Mammary epithelial cell (primary cell): ENCODE measurements at regions not wholly inside any gene's neighbourhood (a gene's known extent, or its start where the extent isn't known, plus 50 kb on each side); places are given as distances from the start of the nearest gene placed in this dataset.

Experiments used
- EZH2 ChIP-seq: IDR thresholded peaks from 2 replicates; pipeline ENCODE4 v1.6.1; 2012; ENCODE audit warnings: low read length, inconsistent platforms, borderline replicate concordance
- TF ChIP-seq, protein P1 (sequence below), 2 donors: IDR thresholded peaks in 1 of 2; conservative IDR thresholded peaks in 1 of 2; 2 replicates each; pipeline ENCODE4 v1.5.1; 2011 to 2012; ENCODE audit warnings: inconsistent platforms in 2 of 2, low read length in 2 of 2, mild to moderate bottlenecking in 2 of 2, control low read depth in 1 of 2, low read depth in 1 of 2; ENCODE audit not compliant: insufficient read depth in 1 of 2; ENCODE audit errors: extremely low read depth in 1 of 2

DNA sequence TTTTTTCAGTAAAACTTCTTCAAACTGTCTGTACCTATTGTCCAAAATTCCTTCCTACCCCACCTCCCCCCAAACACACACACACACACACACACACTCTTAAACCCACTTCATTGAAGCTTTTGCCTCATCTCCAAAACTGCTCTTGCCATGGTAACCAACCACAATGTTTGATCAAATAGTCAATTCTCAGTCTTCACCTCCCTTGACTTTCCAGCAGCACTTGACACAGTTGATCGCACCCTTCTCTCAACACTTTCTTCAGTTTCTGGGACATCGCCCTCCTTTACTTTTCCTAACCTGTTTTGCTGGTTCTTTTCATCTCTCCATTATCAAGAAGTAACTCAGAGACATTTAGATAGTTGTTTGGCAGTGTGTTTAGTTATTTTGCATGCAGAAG is 71.5 kb upstream of the COL21A1 start:
- TF ChIP-seq, protein P1, sequence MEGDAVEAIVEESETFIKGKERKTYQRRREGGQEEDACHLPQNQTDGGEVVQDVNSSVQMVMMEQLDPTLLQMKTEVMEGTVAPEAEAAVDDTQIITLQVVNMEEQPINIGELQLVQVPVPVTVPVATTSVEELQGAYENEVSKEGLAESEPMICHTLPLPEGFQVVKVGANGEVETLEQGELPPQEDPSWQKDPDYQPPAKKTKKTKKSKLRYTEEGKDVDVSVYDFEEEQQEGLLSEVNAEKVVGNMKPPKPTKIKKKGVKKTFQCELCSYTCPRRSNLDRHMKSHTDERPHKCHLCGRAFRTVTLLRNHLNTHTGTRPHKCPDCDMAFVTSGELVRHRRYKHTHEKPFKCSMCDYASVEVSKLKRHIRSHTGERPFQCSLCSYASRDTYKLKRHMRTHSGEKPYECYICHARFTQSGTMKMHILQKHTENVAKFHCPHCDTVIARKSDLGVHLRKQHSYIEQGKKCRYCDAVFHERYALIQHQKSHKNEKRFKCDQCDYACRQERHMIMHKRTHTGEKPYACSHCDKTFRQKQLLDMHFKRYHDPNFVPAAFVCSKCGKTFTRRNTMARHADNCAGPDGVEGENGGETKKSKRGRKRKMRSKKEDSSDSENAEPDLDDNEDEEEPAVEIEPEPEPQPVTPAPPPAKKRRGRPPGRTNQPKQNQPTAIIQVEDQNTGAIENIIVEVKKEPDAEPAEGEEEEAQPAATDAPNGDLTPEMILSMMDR (conservative IDR thresholded peaks at IDR 0.05 in 1 of 2, IDR thresholded peaks at IDR 0.05 in 1 of 2; ENCODE audit: extremely low read depth in 1 of 2, insufficient read depth in 1 of 2, low read depth in 1 of 2, low read length in 2 of 2) = no peak
- no peak for TF ChIP-seq EZH2
